ENCODE measurements at regions not wholly inside any gene's neighbourhood (a gene's known extent, or its start where the extent isn't known, plus 50 kb on each side); places are given as distances from the start of the nearest gene placed in this dataset.

DNA sequence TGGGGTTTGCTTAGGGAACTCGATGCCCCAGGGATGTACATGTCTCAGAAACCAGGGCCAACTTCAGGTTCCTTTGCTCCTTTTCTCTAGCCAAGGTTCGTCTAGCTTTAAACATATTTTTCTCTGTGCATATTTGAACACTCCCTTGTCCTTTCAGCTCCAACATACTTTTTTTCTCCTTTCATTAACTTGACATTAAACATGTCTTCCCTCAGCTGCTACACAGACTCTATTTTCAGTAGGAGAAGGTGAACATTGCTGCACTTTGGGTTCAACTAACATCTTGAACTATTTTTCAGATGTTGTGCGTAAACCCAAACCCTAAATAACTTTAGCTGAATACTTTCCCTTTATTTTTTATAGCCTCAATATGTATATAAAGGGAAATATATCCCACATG is 212.9 kb downstream of the MTX2 start:
- TF ChIP-seq, protein P1, sequence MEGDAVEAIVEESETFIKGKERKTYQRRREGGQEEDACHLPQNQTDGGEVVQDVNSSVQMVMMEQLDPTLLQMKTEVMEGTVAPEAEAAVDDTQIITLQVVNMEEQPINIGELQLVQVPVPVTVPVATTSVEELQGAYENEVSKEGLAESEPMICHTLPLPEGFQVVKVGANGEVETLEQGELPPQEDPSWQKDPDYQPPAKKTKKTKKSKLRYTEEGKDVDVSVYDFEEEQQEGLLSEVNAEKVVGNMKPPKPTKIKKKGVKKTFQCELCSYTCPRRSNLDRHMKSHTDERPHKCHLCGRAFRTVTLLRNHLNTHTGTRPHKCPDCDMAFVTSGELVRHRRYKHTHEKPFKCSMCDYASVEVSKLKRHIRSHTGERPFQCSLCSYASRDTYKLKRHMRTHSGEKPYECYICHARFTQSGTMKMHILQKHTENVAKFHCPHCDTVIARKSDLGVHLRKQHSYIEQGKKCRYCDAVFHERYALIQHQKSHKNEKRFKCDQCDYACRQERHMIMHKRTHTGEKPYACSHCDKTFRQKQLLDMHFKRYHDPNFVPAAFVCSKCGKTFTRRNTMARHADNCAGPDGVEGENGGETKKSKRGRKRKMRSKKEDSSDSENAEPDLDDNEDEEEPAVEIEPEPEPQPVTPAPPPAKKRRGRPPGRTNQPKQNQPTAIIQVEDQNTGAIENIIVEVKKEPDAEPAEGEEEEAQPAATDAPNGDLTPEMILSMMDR (IDR thresholded peaks at IDR 0.05; ENCODE audit: poor library complexity, severe bottlenecking) = no peak
- Histone ChIP-seq H3K9me3 (ENCODE audit: severe bottlenecking) (no peaks in the 10 kb centered on the region), H3K27ac (ENCODE audit: poor library complexity, severe bottlenecking) (no peak overlapping the region), H3K4me3 (ENCODE audit: severe bottlenecking) (no peak overlapping the region), H3K4me1 (ENCODE audit: insufficient read depth, poor library complexity, severe bottlenecking) (no peaks in the 10 kb centered on the region), H3K36me3 (ENCODE audit: low read depth) (no peaks in the 10 kb centered on the region), H3K27me3 (ENCODE audit: insufficient read depth, poor library complexity, severe bottlenecking) (no peaks in the 10 kb centered on the region)
- no peak for ATAC-seq (ENCODE audit: low read depth)
- no peak for DNase-seq (ENCODE audit: low spot score)

DNA sequence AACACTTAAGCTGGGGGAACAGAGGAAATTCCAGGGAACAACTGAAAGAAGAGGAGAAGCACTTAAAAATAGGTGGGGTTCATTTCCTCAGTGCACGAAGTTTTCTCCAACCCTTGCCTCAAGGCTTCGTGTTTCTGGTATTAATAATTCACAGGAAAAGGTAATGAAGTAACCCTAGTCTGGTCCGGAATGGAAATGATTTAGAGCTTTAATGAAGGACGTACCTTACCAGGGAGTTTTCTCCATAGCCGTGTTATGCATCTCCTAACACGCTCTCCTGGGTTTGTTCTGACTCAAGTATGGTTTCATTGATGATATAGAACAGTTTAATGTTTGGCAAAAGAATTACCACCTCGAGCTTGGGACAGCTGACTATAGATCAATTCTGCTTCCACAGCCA is 214.2 kb downstream of the MTX2 start:
- H3K4me1 ChIP-seq (ENCODE audit: insufficient read depth, poor library complexity, severe bottlenecking) = no peaks in the 10 kb centered on the region
- H3K36me3 ChIP-seq (ENCODE audit: low read depth) = no peaks in the 10 kb centered on the region
- DNase-seq (ENCODE audit: low spot score) = no peak
- H3K9me3 ChIP-seq (ENCODE audit: severe bottlenecking) = no peaks in the 10 kb centered on the region
- ATAC-seq (ENCODE audit: low read depth) = no peak
- no peaks in the 10 kb centered on the region for H3K27me3 ChIP-seq (ENCODE audit: insufficient read depth, poor library complexity, severe bottlenecking)
- TF ChIP-seq, protein P1 (IDR thresholded peaks at IDR 0.05; ENCODE audit: poor library complexity, severe bottlenecking) = no peak
- H3K27ac ChIP-seq (ENCODE audit: poor library complexity, severe bottlenecking) = no peak overlapping the region
- H3K4me3 ChIP-seq (ENCODE audit: severe bottlenecking) = no peak overlapping the region

DNA sequence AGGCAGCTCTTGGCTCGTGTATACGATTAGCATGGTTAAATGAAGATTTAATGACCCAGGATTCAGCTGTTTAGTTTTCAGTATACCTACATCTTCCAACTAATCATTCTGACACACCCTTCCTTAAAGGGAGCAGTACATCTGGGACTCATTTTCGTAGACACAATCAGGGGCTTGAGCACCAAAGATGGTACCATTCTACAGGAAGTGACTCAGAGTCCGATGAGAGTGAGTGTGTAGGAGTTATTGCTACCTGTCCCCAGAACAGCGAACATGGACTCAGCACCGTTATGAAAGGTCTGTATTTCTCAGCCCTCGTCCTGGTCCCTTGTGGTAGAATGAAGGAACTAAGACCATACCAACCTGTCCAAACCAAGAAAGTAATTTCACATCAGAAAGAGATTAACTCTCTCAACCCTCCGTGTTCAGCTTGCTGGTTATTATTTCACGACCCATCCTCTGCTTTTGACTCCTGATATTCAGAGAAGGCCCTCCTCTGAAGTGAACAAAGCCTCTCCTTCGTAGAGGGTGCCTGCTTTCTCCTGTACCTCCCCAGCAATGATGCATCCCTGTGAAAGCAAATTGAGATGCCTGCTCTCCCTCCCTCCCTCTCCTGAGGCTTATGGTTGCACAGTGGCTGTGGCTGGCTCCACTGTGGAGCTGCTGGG is 214.8 kb downstream of the MTX2 start:
- TF ChIP-seq, protein P1 (IDR thresholded peaks at IDR 0.05; ENCODE audit: poor library complexity, severe bottlenecking) = no peak

DNA sequence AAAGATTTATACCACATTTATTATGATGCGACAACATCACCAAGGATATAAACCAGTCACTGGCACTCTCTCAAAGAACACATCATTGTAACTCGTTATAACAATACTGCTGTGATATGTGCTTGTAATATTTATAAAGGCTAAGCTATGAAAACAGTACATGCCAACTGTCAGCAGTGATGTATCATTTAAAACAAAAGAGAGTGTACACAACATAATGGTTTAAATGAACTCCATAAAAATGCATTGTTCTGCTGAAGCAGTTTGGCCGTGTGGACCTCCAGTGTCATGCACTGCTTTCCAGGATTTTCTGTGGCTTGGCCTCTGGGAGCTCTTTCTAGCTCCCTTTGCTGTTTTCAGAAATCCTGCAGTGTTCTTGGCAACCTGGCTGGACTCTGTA is 215.6 kb downstream of the MTX2 start:
- ATAC-seq (ENCODE audit: low read depth) = no peak
- Histone ChIP-seq H3K9me3 (ENCODE audit: severe bottlenecking) (no peaks in the 10 kb centered on the region), H3K4me3 (ENCODE audit: severe bottlenecking) (no peak overlapping the region), H3K27me3 (ENCODE audit: insufficient read depth, poor library complexity, severe bottlenecking) (no peaks in the 10 kb centered on the region), H3K4me1 (ENCODE audit: insufficient read depth, poor library complexity, severe bottlenecking) (no peaks in the 10 kb centered on the region), H3K27ac (ENCODE audit: poor library complexity, severe bottlenecking) (no peak overlapping the region), H3K36me3 (ENCODE audit: low read depth) (no peaks in the 10 kb centered on the region)
- TF ChIP-seq, protein P1 (IDR thresholded peaks at IDR 0.05; ENCODE audit: poor library complexity, severe bottlenecking) = no peak
- no peak for DNase-seq (ENCODE audit: low spot score)

More for the DNA sequence above, 214.8 kb downstream of the MTX2 start:
- Histone ChIP-seq H3K4me1 (ENCODE audit: insufficient read depth, poor library complexity, severe bottlenecking) (no peaks in the 10 kb centered on the region), H3K36me3 (ENCODE audit: low read depth) (no peaks in the 10 kb centered on the region), H3K27me3 (ENCODE audit: insufficient read depth, poor library complexity, severe bottlenecking) (no peaks in the 10 kb centered on the region), H3K27ac (ENCODE audit: poor library complexity, severe bottlenecking) (no peak overlapping the region), H3K4me3 (ENCODE audit: severe bottlenecking) (no peak overlapping the region), H3K9me3 (ENCODE audit: severe bottlenecking) (no peaks in the 10 kb centered on the region)
- ATAC-seq (ENCODE audit: low read depth) (no peak), DNase-seq (ENCODE audit: low spot score) (no peak)

DNA sequence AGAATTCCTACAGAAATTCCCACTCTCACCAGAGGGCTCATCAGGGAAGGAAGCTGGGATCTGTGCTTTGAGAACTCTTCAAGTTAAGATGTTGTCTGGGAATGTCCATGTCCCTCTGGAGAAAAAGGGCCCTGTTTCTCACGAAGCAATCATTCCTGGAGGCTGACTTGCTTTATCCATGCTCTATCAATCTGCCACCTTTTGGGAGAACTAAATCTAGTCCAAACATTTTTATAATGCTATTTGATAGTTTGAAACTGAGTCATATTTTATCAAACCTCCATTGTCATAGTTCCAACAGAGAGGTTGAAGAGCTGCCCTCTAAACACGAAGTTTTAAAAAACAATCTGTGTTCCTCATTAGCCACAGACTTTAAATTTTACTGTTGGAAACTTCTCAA is 219.2 kb downstream of the MTX2 start:
- no peak for ATAC-seq (ENCODE audit: low read depth)
- no peak overlapping the region for H3K4me3 ChIP-seq (ENCODE audit: severe bottlenecking)
- no peaks in the 10 kb centered on the region for H3K27me3 ChIP-seq (ENCODE audit: insufficient read depth, poor library complexity, severe bottlenecking)
- H3K36me3 ChIP-seq (ENCODE audit: low read depth) = no peaks in the 10 kb centered on the region
- no peak overlapping the region for H3K27ac ChIP-seq (ENCODE audit: poor library complexity, severe bottlenecking)
- TF ChIP-seq, protein P1 (IDR thresholded peaks at IDR 0.05; ENCODE audit: poor library complexity, severe bottlenecking) = no peak
- peaks cover 12% of the 10 kb centered on the region for H3K4me1 ChIP-seq (ENCODE audit: insufficient read depth, poor library complexity, severe bottlenecking)
- H3K9me3 ChIP-seq (ENCODE audit: severe bottlenecking) = no peaks in the 10 kb centered on the region
- DNase-seq (ENCODE audit: low spot score) = no peak

Data from RWPE2 (cell line).